GM18858 (cell line): ENCODE measurements at regions not wholly inside any gene's neighbourhood (a gene's known extent, or its start where the extent isn't known, plus 50 kb on each side); places are given as distances from the start of the nearest gene placed in this dataset.

Experiments used
- ATAC-seq: cut with Tn5 transposase; IDR thresholded peaks from one replicate; pipeline ENCODE4 v1.9.1; 2021; ENCODE audit not compliant: unreplicated experiment

DNA sequence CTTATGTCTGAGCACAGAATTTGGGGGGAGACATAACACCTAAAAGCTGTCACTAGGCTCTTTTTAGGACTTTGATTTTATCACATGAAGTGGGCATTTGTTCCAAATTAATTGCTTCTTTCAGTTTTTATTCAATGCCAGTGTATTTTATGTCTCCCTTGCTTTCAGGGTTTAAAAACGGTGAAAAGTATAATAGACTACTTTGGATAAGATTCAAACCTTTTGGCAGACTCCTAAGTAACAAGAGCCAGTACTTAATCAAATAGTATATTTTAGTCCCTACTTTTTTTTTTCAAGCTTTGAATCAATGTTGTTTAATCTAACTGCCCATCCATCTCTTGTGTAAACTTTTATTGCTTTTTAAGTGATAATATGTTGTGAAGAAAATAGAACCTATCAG is 847.2 kb upstream of the DPPA4 start:
- ATAC-seq: no peak

GRCh38 chr3:110193074-110193473 is 855.7 kb upstream of the DPPA4 start:
- ATAC-seq: no peak

DNA sequence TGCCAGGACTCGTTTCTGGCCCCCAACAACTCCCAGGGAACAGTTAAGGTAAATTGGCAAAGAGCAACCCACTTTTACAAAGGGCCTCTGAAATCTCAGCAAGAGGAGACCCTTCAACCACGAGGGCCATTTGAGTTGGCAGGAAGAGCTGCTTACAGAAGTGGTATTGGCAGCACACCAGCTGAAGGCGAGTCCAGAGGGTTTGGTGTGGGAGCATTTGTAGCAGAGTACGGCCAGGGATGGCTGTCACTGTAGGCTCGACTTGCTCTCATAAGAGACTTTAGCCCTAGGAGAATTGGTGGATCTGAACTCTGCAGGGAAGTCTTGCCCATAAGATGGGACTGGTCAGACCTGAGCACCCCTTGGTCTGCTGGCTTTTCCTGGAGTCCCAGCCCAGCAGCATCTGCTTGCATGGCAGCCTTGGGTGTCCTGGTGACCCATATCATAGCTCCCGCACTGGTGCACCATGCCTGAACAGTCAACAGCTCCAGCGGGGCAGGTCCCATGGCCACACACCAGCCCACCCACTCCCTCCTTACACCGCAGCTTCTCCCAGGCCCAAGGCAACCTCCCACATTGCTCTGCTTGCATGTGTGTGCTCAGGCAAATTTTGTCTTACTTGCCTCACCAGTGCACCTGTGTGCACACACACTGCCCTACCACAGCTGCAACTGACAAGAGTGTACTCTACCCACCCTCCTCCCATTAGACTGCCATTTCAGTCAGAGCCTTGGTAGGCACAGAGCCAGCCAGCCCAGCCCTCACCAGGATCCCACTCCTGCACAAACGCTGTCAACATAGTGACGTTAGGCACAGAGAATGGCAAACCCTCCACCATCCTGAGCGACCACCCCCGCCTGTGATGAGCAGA is 861.6 kb upstream of the DPPA4 start:
- ATAC-seq: no peak

GRCh38 chr3:110199588-110199943 is 862.2 kb upstream of the DPPA4 start:
- ATAC-seq: no peak

GRCh38 chr3:110210086-110210660 is 861.4 kb upstream of the NECTIN3 start:
- no peak for ATAC-seq

- no peak for ATAC-seq
Observed at GRCh38 chr3:110226645-110227044, 845.0 kb upstream of the NECTIN3 start.

DNA sequence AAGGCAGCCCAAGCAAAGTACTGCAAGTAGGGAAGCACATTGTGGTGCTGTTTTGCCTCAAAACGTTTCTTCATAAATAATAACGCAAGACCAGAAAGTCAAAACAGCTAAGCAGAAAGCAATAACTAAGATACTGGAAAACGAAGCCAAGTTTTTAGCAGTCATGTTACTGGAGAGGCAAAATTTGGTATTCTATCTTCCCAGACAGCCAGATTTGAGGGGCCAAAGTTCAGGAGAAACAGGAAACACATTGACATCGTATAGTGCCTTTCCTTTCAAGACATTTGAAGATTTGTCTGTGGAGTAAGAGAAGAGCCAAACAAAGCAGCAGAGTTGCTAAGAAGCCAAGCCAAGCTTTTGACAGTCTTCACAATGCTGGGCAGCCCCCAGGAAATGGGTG is 843.6 kb upstream of the NECTIN3 start:
- no peak for ATAC-seq

- no peak for ATAC-seq
Observed at GRCh38 chr3:110234831-110235230, 836.8 kb upstream of the NECTIN3 start.

DNA sequence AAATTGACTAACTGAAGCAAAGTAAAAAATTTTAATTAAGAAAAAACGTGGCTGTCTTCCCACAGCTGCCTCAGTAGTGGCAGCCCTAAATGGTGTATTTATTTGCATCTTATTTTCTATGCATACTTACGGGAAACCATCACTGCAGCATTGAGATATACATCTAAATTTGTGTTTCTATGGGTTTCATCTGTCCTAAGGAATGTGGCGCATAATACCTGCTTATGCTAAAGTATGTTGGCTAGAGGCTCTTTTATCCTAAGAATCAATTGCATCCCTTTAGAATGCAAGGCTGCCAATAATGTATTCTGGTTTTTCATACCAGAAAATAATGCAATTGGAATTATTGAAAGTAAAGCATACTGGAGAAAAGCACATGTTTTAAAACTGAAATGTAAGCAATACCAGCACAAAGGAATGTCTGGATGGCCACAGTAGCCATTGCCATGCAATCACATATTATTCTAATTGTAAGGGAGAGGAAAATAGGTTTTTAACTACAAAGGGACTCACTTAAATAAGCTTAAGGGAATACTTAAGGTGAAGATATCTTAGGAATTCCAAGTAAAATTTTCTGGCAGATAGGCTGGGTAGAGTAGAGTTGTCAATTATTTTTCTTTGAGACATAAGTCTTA is 834.5 kb upstream of the NECTIN3 start:
- ATAC-seq: no peak

GRCh38 chr3:110243081-110243480 is 828.5 kb upstream of the NECTIN3 start:
- ATAC-seq: no peak

GRCh38 chr3:110246796-110247376 is 824.7 kb upstream of the NECTIN3 start:
- ATAC-seq: no peak

- ATAC-seq: no peak
Observed at GRCh38 chr3:110248666-110249065, 823.0 kb upstream of the NECTIN3 start.

DNA sequence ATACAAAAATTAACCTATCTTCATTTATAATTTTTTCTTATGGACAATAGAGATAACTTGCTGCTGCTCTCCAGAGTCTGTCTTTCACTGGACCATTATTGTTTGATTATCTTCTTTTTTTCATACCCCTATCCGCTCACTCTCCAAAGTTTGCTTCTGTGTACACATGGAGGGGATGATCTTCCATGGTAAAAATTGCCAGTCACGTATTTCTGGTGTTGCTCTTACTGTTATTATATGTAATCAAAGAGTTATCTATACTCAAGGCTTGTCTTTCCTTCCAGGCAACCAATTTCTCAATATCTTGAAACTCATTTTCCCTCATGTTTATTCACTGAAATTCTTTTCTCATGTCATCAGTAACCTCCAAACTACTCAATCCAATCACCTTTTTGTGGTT is 817.8 kb upstream of the NECTIN3 start:
- no peak for ATAC-seq

DNA sequence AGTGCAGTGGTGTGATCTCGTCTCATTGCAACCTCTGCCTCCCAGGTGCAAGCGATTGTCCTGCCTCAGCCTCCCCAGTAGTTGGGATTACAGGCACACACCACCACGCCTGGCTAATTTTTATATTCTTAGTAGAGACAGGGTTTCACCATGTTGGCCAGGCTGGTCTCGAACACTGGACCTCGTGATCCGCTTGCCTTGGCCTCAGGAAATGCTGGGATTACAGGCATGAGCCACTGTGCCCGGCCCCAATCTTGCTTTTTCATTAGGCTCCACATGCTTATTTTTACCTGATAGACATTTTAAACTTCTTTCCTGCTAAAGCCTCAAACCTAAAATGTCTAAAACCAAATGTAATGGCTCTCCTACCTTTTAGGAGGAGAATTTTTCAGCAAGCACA is 817.0 kb upstream of the NECTIN3 start:
- no peak for ATAC-seq

DNA sequence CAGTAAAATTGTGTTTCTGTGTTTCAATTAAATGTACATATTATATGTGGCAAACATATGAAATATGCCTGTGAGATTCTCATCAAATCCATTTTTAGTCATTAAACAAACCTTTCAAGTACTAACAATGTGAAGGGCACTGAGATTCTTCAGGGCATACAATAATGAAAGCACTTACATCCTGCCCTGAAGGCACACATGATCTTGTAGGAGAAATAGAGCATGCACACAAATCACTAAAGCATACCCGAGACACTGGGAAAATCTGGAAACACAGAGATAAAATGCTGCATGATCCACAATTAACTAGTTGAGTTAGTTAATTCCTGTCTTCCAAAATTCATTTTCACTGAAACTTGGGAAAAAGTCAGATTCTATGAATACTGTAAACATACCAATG is 810.5 kb upstream of the NECTIN3 start:
- ATAC-seq: no peak

DNA sequence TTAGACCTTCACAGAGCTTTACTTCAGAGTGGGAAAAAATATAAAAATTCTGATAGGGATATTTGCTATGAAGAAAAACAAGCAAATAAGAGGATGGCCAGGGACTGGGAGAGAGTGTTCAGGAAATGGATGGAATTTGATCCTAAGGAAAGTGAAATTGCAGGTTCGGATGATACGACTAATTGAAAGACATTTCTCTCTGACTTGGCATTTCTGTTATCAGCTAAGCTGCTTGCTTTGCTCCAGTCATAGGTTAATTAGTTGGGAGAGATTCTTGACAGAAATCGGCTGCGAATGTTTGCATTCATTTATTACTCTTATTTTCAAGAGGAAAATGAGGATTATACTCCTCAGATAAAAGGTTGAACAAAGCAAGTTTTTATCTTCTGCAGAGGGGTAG is 808.7 kb upstream of the NECTIN3 start:
- ATAC-seq: no peak

DNA sequence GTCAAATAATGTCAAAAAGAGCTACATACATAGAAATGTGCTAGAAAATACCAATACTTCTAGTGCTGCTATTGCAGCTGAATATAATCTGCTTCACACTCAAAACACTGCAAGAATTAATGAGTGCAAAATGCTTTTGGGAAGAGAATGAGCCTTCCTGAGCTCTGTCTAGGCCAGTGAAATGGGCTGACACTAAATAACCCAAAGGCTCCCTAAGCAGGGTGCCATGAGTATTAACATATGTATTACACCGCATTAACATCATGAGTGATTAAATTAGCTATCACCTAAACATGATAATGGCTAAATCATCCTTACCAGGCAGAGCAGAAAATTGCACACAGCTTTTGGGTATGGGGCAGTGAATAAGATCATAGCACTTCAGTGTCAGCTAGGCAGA is 806.3 kb upstream of the NECTIN3 start:
- no peak for ATAC-seq

DNA sequence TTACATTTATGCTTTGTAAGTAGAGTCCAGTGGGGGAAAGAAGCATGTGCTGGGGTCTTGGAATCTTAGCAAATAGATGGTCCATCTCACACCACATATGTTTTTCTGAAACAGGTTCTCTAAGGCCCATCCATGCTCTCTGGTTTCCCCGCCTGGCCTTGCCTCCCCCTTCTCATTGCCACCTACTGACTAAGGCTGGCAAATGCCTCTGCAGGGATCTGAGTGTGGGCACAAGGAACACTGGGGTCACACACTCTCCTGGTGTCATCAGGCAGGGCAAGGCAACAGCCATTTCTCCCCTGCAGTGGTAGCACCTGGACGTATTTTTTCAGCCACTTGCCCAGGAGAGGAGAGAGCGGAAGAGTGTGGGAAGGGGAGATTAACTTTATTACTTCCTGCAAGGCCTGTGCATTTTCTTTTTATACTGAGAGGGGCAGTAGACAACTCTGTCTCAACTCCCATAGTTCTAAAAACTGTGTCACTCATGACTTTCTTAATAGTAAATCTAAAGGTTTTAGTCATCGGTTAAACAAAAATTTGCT is 804.2 kb upstream of the NECTIN3 start:
- ATAC-seq: no peak

DNA sequence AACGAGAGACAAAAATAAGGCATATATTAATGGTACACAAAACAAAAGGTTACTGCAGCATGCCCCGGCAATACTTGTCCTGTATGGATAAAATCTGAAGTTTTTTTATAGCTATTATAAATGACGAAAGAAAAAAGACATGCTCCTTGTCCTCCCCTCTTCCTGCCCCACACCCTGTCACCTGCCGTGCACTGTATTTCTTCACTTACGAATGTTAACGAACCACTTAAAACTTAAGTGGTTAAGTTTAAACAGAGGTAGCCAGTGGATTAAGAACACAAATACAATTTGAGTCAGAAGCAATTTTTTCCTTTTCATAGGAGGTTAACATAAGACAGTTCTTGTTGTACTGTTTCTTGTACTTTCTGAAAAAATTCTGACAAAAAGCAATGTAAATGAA is 799.1 kb upstream of the NECTIN3 start:
- ATAC-seq: no peak

DNA sequence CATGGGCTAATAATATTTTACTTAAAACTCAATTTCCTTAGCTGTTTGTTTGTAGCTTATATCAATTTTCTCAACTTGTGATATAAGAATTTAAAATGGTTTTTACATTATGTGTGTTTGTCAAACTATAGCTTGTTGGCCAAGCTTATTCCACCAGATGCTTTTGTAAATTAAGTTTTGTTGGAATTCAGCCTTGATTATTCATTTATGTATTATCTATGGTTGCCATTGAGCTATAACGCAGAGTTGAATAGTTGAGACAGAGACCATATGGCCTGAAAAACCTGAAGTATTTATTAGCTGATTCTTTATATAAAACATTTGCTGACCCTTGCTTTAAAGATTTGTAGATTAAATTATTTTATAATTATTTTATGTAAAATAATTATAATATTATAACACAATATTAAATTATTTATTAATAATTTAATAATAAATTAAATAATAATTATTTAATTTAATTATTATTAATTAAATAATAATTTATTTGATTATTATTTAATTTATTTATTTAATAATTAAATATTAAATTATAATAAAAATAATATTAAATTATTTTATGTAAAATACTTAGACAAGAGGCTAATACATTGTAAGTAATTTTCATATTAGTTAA is 779.6 kb upstream of the NECTIN3 start:
- ATAC-seq: no peak

DNA sequence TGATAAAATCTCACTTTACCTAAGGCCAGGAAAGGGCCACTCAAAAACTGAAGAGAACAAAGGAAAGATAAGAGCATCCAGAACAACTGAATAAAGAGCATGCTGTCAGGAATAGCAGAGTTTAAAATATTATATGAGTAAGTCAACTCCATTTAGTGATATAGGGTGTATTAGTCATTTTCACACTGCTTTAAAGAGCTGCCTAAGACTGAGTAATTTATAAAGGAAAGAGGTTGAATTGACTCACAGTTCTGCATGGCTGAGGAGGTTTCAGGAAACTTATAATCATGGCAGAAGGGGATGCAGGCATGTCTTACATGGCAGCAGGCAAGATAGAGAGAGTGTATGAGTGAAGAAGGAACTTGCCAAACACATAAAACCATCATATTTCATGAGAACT is 778.0 kb upstream of the NECTIN3 start:
- no peak for ATAC-seq
